Central memory CD4-positive, alpha-beta T cell (primary cell): ENCODE measurements at regions not wholly inside any gene's neighbourhood (a gene's known extent, or its start where the extent isn't known, plus 50 kb on each side); places are given as distances from the start of the nearest gene placed in this dataset.

ENCODE experiments used
- DNase-seq: peaks from one replicate; pipeline ENCODE4 v3.0.0; 2022

DNA sequence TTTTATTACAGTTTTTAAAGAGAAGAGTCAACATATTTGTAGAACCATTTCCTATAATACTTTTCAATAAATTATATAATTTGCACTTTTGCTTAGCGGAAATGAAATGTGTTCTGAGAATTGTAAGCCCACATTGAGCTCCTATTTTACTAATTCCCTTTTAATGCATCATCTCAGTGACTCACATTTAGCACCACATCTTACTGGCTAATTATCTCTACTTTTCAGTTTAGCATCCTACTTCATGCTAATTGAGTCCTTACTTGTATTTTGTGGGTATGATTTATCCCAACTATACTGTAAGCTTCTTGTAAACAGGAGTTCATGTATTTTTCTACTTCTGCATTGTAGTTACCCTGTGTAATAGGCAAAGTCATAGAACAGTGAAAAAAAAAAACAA is 67.5 kb downstream of the TMX1 start:
- no peak for DNase-seq

DNA sequence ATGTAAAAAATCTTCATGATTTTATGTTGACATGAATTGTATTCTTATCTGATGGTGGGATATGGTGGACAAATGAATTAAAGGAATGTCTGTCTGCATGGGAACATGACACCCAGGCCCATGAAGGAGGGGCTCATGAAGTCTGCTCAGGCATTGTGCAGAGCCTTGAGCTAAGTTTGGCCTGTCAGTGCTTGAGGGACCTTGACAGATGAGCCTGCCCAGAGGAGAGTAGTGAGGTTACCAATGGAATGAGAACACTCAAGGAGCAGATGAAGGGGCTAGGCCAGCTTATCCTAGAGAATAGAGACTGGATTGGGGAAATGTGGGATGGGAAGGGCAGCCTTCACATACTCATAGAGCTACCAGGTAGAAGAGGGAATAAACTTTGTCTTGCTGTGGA is 68.8 kb downstream of the TMX1 start:
- no peak for DNase-seq

DNA sequence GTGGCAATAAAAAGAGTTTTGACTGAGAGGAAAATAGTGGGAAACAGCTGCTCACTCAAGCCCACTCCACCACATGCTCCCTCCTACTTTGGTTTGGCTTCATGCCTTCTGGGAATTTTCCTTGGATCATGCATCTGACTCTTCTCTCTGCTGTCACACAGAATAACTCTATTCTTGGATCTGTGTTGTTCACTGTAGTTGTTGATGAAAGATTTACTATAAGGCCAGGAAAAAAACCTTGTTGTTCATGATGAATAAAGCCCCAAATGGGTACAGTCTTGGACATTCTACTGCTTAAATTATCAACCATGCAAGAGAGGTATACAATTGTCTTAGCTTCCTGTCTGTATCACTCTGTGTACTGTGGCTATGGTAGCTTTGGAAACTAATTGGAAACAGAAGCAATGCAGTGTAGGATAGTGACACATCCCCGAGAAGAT is 70.5 kb downstream of the TMX1 start:
- DNase-seq, result no peak

DNA sequence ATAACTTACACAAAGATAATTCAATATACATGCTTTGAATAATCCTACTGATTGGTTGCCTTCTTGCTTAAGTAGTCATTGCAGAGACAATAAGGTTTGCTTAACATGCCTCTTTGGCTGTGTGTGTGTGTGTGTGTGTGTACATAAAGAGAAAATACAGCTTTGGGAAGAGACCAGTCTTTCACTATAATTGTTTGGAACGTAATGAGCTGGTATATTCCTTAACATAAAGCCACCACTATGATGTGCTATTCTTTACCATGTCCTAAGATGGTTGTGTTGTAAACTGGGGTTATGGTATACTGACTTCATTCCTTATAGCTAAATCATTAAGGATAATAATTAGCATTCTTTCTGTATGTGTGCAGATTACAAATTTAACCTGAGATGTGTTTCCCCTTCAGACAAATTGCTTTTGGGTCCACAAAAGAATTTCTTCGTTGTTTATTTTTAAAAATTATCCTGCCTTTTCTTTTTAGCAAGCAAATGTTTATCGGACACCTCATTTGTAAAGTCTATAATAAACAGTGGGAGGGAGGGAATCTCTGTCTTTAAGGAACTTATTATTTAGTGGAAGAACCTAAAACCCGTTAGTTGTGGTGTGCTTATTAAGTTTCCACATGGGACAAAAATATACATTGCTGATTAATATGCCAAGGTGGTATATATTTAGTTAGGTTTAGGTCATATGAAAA is 74.4 kb downstream of the TMX1 start:
- DNase-seq, result no peak

DNA sequence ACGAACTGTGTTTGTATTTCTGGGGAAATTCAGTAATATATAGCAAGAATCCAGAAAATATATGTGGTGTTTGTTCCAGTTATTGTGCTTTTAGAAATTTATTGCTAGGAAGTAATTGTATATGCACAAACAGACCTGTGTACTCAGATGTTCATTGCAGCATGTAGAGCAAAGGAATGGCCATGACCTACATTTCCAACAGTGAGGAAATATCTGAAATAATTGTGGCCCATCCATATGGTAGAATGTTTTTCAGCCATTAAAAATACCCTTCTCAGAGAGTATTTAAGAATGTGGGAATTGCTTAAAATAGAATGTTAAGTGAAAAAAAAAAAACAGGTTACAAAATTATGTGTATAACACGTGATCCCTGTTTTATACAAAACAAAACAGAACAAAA is 77.3 kb downstream of the TMX1 start:
- no peak for DNase-seq

DNA sequence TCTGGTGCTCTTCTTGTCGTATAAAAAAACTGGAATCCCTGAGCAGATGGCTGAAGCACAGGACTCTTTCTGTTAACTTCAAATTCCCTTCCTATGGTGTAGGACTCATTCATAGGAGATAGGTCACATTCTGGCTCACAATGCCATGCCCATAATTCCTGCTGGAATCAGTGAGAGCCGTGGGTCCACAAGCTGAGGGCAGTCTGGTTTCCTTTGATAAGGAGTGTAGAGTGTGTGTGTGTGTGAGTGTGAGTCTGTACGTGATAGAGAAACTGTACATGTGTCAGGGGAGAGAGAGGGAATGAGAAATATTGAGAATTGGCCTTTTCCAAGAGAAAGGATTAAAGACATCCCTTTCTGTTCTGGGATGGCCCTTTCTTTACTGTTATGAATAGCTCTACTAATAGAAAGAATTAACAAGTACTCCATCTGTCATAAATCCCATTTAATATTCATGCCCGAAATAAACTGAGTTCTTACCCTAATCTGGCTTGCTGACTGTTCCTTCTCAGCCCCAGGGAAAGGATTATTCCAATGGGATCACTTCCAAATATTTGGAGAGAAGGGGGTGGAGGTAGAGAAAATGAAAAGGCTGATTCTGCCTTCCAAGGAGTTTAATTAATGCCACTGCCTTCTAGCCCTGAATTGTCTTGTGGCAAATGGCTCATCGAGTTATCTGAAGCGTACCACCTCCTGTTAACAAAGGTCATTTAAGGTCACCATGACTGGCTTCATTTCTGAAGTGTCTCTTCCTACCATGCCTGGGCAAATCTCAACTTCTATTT is 79.0 kb downstream of the TMX1 start:
- DNase-seq, result no peak

DNA sequence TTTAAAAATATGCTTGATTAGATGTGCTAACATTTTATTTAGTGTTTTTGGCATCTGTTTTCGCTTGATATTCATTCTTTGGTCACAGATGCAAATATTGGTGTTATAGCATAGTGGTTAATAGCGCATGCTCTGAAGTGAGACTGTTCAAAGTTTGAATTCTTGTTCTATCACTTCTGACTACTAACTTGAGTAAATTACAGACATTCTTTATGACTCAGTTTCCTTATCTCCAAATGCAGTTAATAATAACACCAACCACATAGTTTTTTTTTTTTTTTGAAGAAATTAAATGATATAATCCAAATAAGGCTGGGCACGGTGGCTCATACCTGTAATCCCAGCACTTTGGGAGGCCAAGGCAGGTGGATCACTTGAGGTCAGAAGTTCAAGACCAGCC is 81.0 kb downstream of the TMX1 start:
- DNase-seq, result no peak

DNA sequence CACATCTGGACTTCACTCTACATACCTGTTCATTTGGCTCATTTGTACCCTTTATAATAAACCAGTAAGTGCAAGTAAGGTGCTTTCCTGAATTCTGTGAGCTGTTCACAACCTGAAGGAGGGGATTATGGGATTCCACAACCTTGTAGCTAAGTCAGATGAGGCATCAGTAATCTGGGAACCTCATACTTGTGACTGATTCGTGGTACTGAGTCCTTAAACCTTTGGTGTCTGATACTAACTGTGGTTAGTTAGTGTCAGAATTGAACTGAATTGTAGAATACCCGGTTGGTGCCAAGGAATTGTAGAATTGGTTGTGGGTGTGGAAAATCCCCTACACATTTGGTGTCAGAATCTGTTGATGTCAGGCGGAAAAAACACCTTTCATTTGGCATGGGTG is 83.4 kb downstream of the TMX1 start:
- DNase-seq, result no peak

DNA sequence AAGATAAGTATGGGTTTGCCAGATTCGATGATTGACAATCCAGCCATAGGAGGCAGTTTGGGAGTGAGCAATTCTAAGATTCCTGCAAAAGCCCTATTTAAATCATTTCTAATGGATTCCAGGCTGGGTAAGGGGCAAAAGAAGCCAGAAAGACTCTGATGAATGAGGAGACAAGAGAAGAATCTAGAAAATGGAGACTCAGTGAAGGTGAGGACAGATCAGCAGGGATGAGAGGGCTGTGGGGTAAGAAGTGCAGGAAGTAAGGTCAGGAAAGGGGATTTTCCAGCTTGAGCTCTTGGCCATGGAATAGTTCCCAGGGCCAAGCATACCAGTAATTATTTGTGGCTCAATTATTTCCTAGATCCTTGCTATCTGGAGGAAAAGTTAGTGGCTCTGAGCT is 87.3 kb downstream of the TMX1 start:
- no peak for DNase-seq

DNA sequence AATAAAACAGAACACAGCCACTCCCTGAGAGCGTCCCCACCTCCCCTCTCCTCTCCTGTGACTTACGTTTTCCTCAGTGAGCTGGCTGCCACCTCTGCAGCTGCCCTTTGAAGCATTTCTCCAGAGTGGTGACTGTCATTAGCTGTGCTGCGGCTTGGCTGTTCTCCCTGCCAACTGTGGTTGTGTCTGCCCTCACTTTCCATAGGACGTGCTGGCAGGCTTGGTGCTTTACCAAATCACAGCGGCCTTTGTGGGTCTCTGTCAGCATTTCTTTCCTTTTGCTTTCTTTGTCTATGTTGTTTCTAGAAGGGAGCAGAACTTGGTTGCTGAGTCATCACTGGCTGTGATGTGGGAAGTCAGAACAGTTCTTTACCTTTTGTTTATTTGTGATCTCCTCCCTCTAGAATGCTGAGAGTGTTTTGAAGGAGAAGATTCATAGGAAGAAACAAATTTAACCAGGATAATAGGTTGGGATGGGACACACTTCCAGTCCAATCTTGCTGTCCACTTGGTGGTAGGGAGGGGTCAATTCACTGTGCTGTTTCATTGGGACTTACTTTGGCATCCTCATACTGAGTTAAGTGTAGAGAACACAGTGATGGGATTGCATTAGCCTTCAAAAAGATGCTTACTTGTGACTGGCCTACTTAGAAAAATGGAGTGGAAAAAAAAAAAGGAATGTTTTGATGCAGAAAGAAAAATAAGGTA is 88.2 kb downstream of the TMX1 start:
- no peak for DNase-seq

DNA sequence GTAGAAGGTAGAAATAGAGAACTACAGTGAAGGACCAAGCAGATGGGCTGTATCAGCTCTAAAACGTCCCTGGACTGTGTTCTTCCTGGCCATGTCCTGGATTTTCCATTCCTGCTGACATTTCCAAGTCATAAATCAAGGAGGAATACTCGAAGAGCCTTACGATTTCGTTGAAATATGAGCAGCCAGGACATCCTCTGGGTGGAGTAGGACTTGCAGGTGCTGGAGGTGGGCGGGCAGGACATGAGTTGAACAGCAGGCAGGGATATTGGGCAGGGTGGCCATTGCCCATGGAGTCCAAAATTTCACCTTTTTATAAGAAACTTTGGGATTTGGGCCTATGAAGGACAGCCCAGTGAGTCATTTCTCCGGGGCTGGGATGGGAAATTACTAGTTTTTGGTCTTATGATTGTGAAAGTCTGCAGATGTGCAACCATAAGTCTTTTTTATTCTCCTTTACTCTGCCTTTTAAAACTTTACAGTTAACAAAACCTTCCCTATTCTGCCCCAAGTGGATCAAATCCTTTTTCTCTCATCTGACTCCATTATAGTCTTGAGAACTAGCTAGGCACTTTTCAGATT is 88.8 kb downstream of the TMX1 start:
- DNase-seq, result no peak

DNA sequence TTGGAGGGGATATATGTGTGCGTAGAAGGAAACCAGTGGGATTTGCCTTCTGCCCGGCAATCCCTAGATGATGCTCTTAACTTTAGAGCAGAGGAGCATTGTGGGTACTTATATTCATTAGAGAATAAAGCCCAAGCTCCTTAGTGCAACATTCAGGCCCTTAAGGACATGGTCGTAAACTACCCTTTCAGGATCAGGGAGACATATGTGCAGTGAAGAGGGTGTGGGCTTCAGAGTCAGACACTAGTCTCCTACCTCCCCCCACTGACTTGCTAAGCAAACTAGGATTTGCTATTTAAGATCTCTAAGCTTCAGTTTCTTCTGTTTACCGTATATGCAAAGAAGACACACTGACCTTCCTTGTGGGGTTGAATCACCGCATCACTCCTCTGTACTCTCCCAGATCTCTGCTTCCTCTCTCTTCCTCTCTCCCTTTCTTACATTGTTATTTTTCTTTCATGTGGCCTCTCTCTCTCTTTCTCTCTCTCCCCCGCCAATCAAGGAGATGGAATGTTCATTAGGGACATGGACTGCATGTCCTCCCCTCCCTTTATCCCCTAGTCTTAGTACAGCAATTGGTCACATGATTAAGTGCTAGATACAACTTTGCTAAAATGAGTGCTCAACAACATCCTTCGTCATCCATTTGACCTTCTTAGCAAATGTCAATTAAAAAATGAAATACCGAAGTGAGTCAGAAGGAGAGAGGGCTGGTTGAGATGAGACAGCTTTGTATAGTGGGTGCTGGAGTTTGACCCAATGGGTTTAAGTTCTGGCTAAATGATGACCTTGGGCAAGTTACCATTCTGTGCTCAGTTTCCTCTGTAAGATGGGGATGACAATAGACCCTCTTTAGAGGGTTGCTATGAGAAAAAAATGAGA is 91.7 kb downstream of the TMX1 start:
- DNase-seq, result no peak

DNA sequence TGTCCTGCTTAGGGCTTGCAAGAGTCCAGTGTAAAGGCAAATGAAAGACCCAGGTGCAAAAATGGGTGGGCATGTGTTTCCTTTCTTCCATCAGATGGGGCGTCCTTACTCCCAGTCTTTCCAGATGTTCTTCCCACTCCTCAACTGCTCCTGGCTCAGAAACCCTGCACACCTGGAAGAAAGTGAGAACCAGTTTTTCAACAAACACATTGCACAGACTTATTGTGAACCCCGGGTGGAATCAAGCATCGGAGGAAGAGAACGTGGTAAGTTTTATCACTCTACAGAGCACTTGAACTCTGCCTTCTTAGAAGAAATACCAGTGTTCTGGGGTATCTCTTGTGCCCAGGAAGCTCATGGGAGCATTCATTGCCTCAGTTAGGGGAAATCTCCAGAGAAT is 93.3 kb downstream of the TMX1 start:
- no peak for DNase-seq

DNA sequence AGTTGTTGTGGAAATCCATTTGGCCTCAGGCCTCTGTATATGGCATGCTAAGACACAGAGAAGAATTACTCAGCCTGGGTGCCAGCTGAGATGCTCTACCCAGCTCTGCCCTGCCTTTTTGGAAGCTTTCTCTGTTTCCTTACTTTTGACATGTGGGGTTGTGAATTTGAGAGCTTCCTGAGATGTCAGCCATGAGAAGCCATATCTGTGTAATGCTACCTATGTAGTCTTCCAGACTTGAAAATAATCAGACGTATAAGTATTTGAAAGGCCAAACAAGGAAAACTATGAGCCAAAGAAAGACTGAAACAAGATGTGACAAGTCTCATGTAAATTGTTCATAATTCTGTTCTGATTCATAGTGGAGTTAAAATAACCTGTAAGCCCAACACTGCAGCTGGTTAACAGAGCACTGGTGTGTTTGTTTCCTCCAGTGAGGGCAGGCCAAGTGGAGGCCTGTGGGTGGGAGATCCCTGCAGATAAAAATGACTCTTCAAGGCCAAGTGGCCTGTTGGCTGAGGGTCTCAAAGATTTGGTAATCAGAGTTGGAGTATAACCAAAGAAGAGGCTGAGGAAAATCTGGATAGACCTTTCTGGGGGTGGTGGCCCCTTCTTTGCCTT is 94.0 kb downstream of the TMX1 start:
- no peak for DNase-seq

DNA sequence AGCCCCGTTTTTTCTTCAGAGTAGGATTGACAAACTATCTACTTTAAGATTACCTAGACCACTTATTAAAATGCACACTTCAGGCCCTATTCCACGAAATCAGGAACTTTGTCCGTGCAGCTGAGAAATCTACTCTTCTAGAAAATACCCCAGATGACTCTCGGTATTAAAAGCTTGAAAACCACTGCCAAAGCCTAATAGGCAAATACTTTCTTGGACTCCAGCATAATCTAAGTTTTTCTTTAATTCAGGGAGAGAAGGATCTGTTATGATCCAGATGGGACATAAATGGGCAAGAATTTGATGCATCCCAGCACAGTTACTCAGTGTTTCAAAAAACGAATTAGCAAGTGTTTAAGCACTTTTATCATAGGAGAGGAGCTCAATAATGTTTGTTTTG is 94.5 kb downstream of the TMX1 start:
- no peak for DNase-seq

DNA sequence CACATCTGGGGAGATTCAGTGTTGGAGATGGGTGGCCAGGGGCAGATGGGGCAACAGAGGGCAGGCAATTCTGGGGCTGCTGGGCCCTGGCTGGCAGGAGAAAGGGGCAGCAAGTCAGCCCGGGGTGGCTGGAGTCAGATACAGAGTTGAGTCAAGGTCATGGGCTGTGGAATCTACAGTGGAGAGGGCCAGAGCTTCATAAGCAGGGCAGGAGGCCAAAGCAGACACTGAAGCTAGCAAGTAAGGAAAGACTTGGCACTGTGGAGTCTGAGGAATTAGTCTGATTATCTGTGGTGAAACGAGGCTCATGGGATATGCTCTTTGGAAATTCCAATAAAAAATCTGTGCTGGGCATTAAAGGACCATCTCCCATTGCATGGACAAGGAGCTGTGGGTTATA is 95.5 kb downstream of the TMX1 start:
- DNase-seq, result no peak

DNA sequence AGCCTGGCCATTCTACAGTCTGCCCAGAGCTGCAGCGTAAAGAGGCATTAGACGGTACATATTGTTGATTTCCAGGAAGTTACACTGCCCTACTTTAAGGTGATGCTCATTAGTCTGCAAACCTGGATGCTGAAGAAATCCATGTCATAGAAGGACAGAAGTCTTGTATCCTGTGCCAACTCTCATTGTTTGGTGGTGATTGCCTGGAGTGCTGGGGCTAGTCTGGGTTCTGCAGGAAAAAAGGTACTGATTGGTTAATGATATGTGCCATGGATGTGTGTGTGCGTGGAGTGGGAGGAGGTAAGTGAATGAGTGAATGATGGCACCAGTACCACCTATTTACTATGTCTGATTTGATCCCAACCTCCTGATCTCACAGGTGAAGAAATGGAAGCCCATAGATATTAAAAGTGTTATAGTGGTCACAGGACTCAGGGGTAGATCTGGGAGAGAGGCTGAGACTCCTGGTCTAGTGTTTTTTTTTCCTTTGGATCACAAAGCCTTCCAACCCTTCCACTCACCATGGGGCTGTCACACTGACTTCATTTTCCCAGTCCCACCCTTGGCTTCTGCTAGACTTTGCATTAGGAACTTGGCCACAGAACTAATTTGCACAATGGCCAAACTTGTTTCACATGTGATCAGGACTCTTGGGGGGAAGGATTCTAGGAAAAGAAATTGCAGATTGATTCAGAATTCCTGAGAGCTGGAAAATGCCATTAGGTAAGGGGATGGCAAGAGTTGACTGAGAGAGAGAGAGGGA is 96.1 kb downstream of the TMX1 start:
- DNase-seq, result no peak

DNA sequence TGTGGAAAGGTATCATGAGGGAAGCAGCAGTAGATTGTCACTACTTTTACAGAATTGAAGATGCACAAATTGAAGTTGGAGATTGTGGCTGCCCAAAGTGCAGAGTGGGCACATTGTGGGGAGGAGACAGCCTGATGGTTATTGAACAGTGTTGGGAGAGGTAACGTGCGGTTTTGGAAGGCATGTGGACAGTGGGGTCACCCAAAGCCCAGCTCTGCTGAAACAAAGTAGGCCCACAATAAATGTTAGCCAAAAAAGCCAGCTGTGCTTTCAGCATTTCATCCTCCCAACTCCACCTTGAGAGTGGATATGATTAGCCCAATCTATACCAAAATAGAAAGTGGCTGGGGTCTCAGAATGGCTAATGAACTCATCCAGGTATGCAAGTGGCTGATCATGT is 96.7 kb downstream of the TMX1 start:
- DNase-seq, result no peak

DNA sequence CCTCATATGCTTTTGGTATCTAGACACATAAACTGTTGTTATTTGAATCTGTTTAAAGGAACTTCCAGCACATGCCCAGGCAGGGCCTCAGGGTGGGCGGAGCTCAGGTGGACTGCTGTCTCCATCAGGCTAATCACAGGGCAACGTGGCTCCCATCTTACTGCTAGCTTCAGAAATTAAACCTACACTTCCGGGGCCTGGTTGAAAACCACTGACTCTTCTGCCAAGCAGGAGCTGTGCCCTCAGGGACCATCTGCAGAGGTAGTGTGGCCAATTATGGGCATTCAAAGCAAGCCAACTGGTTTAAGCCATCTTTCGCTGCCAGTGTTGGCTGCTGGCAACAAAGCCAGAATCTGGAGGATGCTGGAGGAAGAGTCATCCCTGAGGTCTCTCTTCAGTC is 97.5 kb downstream of the TMX1 start:
- no peak for DNase-seq

DNA sequence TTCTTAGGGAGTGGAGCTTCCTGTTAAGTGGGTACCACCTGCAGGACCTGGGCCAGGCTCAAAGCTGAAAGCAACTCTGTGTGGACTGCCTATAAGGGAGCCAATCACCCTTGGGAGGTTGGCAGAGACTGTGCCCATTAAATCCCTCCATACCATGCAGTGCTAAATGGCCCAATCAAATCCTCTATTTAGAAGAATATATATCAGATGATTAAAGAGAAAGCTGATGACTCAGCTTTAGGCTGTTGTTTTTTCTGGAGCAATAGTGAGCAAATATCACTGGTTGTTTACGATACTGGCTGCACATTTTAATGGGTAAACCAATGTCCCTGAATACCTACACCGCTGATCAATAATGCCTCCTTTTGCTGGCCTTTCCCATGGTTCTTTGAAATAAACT is 101.3 kb downstream of the TMX1 start:
- DNase-seq, result no peak

DNA sequence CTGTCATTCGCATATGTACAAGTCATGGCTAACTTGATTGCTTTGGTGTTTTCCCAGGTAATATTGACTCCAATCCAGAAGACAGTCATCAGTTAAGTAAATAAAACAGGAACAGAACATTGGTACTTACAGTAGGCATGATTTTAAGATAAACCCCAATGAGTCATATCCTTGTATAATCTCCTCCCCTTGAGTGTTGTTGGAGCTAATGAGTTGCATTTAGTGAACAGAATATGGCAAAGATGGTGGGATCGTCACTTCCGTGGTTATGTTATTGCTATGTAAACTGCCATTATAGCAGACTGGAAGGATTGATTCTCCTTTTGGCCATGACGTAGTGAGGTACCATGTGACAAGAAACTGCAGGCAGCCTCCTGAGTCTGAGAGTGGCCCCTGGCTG is 102.2 kb downstream of the TMX1 start:
- DNase-seq, result no peak
